ENCODE measurements at regions not wholly inside any gene's neighbourhood (a gene's known extent, or its start where the extent isn't known, plus 50 kb on each side); places are given as distances from the start of the nearest gene placed in this dataset.
A peak's percentile ranks its signal among the peaks of the same experiment; 100 is the strongest.

GRCh38 chr6:169165561-169166300 lies 87.9 kb downstream of the THBS2 start:
- no peaks in the 10 kb centered on the region for H3K27me3 Mint-ChIP-seq (ENCODE audit: low read depth)
- no peaks in the 10 kb centered on the region for H3K9me3 Mint-ChIP-seq
- TF ChIP-seq, protein P1, sequence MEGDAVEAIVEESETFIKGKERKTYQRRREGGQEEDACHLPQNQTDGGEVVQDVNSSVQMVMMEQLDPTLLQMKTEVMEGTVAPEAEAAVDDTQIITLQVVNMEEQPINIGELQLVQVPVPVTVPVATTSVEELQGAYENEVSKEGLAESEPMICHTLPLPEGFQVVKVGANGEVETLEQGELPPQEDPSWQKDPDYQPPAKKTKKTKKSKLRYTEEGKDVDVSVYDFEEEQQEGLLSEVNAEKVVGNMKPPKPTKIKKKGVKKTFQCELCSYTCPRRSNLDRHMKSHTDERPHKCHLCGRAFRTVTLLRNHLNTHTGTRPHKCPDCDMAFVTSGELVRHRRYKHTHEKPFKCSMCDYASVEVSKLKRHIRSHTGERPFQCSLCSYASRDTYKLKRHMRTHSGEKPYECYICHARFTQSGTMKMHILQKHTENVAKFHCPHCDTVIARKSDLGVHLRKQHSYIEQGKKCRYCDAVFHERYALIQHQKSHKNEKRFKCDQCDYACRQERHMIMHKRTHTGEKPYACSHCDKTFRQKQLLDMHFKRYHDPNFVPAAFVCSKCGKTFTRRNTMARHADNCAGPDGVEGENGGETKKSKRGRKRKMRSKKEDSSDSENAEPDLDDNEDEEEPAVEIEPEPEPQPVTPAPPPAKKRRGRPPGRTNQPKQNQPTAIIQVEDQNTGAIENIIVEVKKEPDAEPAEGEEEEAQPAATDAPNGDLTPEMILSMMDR (conservative IDR thresholded peaks at IDR 0.05) = no peak
- no peaks in the 10 kb centered on the region for H3K36me3 Mint-ChIP-seq (ENCODE audit: low read depth)
- H3K27ac Mint-ChIP-seq (ENCODE audit: unreplicated experiment) = peak overlapping the region; percentile 43
- no peak overlapping the region for H3K4me3 Mint-ChIP-seq
- H3K4me1 Mint-ChIP-seq = no peaks in the 10 kb centered on the region
- no peak for DNase-seq (ENCODE audit: low read depth, low spot score)

DNA sequence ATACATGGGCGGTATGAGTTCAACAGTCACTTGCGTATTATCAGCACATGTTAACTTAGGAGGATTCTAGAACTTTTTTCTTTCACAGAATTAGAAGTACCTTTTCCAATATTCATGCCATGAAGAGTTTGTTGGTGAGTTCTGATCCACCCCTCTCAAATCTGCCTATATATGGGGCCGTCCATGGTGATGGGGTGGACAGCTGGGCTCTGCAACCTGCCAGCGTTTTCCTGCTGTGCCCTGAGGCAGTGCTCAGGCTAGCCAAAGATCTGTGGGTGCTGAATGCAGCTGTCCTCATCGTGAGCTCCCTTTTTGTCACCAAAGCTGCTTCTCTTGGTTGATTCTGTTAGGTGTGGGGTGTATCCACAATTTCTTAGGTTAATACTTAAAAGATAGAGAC lies 88.7 kb downstream of the THBS2 start:
- Mint-ChIP-seq H3K9me3 (no peaks in the 10 kb centered on the region), H3K27ac (ENCODE audit: unreplicated experiment) (no peak overlapping the region), H3K27me3 (ENCODE audit: low read depth) (no peaks in the 10 kb centered on the region), H3K4me1 (no peaks in the 10 kb centered on the region), H3K4me3 (no peak overlapping the region), H3K36me3 (ENCODE audit: low read depth) (no peaks in the 10 kb centered on the region)
- DNase-seq (ENCODE audit: low read depth, low spot score) = no peak
- TF ChIP-seq, protein P1 (conservative IDR thresholded peaks at IDR 0.05) = no peak

GRCh38 chr6:169164451-169164850 lies 89.2 kb downstream of the THBS2 start:
- no peaks in the 10 kb centered on the region for H3K9me3 Mint-ChIP-seq
- no peaks in the 10 kb centered on the region for H3K4me1 Mint-ChIP-seq
- TF ChIP-seq, protein P1 (conservative IDR thresholded peaks at IDR 0.05) = no peak
- no peaks in the 10 kb centered on the region for H3K27me3 Mint-ChIP-seq (ENCODE audit: low read depth)
- no peak overlapping the region for H3K27ac Mint-ChIP-seq (ENCODE audit: unreplicated experiment)
- no peak for DNase-seq (ENCODE audit: low read depth, low spot score)
- H3K36me3 Mint-ChIP-seq (ENCODE audit: low read depth) = no peaks in the 10 kb centered on the region
- no peak overlapping the region for H3K4me3 Mint-ChIP-seq

- DNase-seq (ENCODE audit: low read depth, low spot score) = no peak
- H3K36me3 Mint-ChIP-seq (ENCODE audit: low read depth) = no peaks in the 10 kb centered on the region
Measured at GRCh38 chr6:169163411-169163901, 90.2 kb downstream of the THBS2 start.

DNA sequence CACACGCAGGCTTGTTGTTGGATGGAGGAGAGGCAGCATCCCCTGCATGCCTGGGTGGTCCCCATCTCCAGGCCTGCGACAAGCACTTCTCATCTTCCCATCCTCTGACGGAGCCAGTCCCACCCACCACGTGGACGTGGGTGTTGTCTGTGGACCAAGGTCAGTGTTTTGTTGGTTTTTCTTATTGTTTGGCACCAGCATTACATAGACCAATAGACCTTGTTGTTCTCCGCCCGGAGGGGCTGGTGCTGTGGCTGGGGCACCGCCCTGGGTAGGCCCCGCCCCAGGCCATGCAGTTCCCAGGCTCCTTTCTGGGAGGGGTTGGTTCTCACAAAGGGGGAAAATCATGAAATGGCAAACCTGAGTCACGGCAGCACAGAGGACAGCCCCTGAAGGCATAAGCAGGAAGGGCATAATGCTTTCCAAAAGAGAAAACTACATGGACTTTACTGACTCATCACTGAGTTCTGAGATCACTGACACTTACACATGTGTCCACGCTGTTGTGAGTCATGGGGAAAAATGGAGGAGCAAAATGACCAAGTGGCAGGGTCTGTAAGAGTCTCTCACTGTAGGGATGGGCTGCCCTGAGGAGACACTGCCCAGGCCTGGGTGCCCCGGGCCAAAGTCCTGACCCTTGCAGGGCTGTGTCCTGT lies 90.8 kb downstream of the THBS2 start:
- peaks cover 10% of the 10 kb centered on the region for H3K4me1 Mint-ChIP-seq
- no peaks in the 10 kb centered on the region for H3K9me3 Mint-ChIP-seq
- H3K27ac Mint-ChIP-seq (ENCODE audit: unreplicated experiment) = no peak overlapping the region

More at GRCh38 chr6:169163411-169163901, 90.2 kb downstream of the THBS2 start:
- H3K4me1 Mint-ChIP-seq = peaks cover 4% of the 10 kb centered on the region
- no peaks in the 10 kb centered on the region for H3K9me3 Mint-ChIP-seq
- TF ChIP-seq, protein P1 (conservative IDR thresholded peaks at IDR 0.05) = no peak
- no peak overlapping the region for H3K27ac Mint-ChIP-seq (ENCODE audit: unreplicated experiment)
- H3K27me3 Mint-ChIP-seq (ENCODE audit: low read depth) = no peaks in the 10 kb centered on the region
- no peak overlapping the region for H3K4me3 Mint-ChIP-seq

More for the DNA sequence above, 90.8 kb downstream of the THBS2 start:
- H3K27me3 Mint-ChIP-seq (ENCODE audit: low read depth) = no peaks in the 10 kb centered on the region
- H3K36me3 Mint-ChIP-seq (ENCODE audit: low read depth) = no peaks in the 10 kb centered on the region
- DNase-seq (ENCODE audit: low read depth, low spot score) = no peak
- TF ChIP-seq, protein P1 (conservative IDR thresholded peaks at IDR 0.05) = no peak
- H3K4me3 Mint-ChIP-seq = no peak overlapping the region

All from neural crest cell (in vitro differentiated cells).